GM10248 (cell line): ENCODE measurements at regions not wholly inside any gene's neighbourhood (a gene's known extent, or its start where the extent isn't known, plus 50 kb on each side); places are given as distances from the start of the nearest gene placed in this dataset.

Experiments used
- CTCF ChIA-PET: fragments of 300-600 bp; sonication (Branson Sonifier 250); formaldehyde crosslinking; extraction: SDS; loops from one replicate; lab custom pipeline; 2021; ENCODE audit warnings: antibody characterized with exemption; lab: Yijun Ruan, JAX
- POLR2A ChIA-PET: fragments of 350-650 bp; sonication (Branson Sonifier 250); formaldehyde crosslinking; extraction: SDS; loops from one replicate; lab custom pipeline; 2020; ENCODE audit warnings: antibody characterized with exemption; lab: Yijun Ruan, JAX
- DNase-seq: peaks from one replicate; pipeline ENCODE4 v3.0.0; 2012; ENCODE audit errors: extremely low spot score
- CTCF ChIP-seq: IDR thresholded peaks from 2 replicates; pipeline ENCODE4 v1.5.1; 2012; ENCODE audit warnings: mild to moderate bottlenecking, low read depth; ENCODE audit errors: extremely low read depth, missing control alignments, control extremely low read depth

DNA sequence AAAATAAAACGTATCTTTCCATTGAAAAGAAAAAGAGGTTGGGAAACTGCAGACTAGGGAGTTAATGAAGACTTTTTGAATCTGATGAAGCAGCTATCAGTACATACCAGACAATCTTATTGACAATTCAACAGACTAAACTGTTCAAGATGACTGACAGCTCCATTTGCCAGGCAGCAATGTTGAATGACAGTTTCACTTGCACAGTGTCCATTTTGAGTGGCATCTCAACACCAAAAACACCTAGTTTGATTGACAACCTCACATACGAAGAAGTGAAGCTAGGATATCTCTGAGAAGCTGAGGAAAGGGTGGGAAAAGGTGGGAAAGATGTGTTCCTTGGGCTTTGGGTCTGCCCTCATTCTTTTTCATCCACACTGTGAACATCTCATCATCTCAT is 315.0 kb upstream of the SYT4 start:
- DNase-seq: no peak
- POLR2A ChIA-PET: no interaction called here
- CTCF ChIA-PET: interaction anchor here (1.7 to 6.1 kb wide), 2 partner anchors 23 to 1478 kb away, joined by 7 to 54 read pairs; no protein-coding TSS in a partner anchor
- no peak for TF ChIP-seq CTCF

DNA sequence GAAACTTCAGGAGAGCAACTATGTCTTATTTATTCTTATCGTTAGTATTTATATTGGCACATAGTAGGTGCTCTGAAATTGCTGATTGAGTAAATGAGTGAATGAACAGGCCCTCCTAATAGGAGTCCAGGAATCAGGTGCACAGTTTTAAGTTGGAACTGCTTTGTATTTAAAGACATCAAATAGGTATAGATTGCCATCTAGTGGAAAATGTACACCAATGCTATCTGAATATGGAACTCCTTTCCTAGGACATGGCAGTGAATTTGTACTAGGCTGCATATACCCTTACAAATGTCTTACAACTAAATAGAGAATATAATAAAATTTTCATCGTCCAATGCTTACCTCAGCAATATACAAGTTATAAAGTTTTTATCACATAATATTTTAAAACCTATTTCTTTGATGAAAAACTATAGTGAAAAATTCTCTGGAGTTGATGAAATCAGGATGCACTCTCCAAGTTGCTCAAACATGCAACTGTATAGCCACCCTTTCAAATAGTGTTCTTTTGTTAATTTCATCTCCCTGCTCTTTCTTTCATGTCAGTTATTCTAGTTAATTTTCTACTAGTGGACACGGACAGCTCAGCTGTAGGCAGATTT is 318.9 kb upstream of the SYT4 start:
- ChIA-PET POLR2A (no interaction called here), CTCF (interaction anchor here (1.1 to 6.1 kb wide), 7 partner anchors 8 to 1300 kb away, joined by 3 to 54 read pairs (median 5); no protein-coding TSS in a partner anchor)
- TF ChIP-seq CTCF: peak; percentile 35
- peak; percentile 40 for DNase-seq

GRCh38 chr18:43601432-43601831 is 324.1 kb upstream of the SYT4 start:
- ChIA-PET CTCF (interaction anchor here (1.6 kb wide), 1 partner anchor 1487 kb away, joined by 4 read pairs; no protein-coding TSS in a partner anchor), POLR2A (no interaction called here)

DNA sequence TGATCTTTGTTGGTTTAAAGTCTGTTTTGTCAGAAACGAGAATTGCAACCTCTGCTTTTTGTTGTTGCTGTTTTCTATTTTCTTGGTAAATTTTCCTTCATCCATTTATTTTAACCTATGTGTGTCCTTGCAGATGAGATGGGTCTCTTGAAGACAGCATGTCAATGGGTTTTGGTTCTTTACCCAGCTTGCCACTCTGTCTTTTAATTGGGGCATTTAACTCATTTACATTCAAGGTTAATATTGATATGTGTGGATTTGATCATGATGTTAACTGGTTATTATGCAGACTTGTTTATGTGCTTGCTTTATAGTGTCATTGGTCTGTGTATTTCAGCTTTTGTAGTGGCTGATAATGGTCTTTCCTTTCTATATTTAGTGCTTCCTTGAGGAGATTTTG is 327.9 kb upstream of the SYT4 start:
- TF ChIP-seq CTCF: no peak
- CTCF ChIA-PET: interaction anchor here (0.8 to 1.1 kb wide), 2 partner anchors 16 to 30 kb away, joined by 3 read pairs; no protein-coding TSS in a partner anchor
- POLR2A ChIA-PET: no interaction called here
- no peak for DNase-seq

More at GRCh38 chr18:43601432-43601831, 324.1 kb upstream of the SYT4 start:
- no peak for TF ChIP-seq CTCF
- DNase-seq: no peak

GRCh38 chr18:43606795-43607194 is 329.5 kb upstream of the SYT4 start:
- ChIA-PET POLR2A (no interaction called here), CTCF (interaction anchor here (1.7 to 1.8 kb wide), 2 partner anchors 10 to 15 kb away, joined by 6 to 7 read pairs; no protein-coding TSS in a partner anchor)
- TF ChIP-seq CTCF: no peak
- no peak for DNase-seq

DNA sequence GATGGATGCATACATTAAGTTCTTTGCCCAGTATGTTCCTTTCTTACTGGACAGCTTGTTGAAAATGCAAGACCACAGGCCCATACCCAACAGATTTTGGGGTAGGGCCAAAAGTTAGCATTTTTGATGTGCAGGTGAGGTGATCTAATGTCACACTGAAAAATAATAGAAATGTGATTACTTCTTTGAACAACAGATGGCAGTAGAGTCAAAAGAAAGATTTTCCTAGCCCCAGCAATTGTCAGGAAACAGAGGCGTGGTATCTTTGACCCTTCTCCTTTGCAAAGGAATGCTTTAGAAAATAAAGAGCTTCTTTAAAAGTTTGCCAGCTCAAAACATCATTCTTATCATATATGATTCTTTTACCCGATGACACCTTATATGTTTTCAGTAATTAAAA is 343.6 kb upstream of the SYT4 start:
- peak; percentile 21 for DNase-seq
- POLR2A ChIA-PET: no interaction called here
- CTCF ChIA-PET: interaction anchor here (0.7 to 7.5 kb wide), 17 partner anchors 8 to 1763 kb away, joined by 3 to 87 read pairs (median 3); no protein-coding TSS in a partner anchor
- TF ChIP-seq CTCF: peak; percentile 47
